ENCODE measurements at regions not wholly inside any gene's neighbourhood (a gene's known extent, or its start where the extent isn't known, plus 50 kb on each side); places are given as distances from the start of the nearest gene placed in this dataset.

DNA sequence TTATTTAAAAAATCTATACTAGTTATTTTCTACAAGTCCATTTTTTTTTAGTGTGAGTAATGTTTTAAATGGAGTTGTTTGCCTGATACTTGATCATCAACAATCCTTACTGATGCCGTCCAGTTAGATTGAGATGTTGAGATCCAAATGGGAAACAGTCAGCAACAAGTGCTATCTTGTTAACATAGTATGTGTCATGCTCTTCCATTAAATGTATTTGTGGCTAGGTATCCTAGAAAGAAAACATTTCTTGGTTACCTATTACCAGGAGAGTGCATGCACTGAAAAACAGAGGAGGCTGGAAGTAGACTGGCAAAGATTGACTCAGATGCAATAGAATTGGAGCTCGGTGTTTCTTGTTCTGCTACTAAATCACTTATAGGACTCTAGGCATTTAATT lies 123.4 kb upstream of the MAN2A1 start:
- no peak overlapping the region for H3K27ac ChIP-seq
- no peak for TF ChIP-seq ZFX (IDR thresholded peaks at IDR 0.05; ENCODE audit: borderline replicate concordance)
- TF ChIP-seq, protein P1, sequence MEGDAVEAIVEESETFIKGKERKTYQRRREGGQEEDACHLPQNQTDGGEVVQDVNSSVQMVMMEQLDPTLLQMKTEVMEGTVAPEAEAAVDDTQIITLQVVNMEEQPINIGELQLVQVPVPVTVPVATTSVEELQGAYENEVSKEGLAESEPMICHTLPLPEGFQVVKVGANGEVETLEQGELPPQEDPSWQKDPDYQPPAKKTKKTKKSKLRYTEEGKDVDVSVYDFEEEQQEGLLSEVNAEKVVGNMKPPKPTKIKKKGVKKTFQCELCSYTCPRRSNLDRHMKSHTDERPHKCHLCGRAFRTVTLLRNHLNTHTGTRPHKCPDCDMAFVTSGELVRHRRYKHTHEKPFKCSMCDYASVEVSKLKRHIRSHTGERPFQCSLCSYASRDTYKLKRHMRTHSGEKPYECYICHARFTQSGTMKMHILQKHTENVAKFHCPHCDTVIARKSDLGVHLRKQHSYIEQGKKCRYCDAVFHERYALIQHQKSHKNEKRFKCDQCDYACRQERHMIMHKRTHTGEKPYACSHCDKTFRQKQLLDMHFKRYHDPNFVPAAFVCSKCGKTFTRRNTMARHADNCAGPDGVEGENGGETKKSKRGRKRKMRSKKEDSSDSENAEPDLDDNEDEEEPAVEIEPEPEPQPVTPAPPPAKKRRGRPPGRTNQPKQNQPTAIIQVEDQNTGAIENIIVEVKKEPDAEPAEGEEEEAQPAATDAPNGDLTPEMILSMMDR (IDR thresholded peaks at IDR 0.05) = no peak

DNA sequence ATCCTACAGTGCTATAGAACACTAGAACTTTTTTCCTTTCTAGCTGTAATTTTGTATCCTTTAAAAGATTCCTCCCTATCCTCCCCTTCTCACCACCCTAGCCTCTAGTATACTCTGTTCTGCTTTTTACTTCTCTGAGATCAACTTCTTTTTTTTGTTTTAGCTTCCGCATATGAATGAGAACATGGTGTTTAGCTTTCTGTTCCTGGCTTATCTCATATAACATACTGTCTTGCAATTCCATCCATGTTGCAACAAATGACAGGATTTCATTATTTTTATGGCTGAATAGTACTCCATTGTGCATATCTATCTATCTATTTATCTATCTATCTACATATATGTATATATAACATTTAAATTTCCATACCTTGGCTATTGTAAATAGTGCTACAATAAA lies 126.0 kb upstream of the MAN2A1 start:
- TF ChIP-seq, protein P1 (IDR thresholded peaks at IDR 0.05) = no peak
- TF ChIP-seq ZFX (IDR thresholded peaks at IDR 0.05; ENCODE audit: borderline replicate concordance) = no peak

DNA sequence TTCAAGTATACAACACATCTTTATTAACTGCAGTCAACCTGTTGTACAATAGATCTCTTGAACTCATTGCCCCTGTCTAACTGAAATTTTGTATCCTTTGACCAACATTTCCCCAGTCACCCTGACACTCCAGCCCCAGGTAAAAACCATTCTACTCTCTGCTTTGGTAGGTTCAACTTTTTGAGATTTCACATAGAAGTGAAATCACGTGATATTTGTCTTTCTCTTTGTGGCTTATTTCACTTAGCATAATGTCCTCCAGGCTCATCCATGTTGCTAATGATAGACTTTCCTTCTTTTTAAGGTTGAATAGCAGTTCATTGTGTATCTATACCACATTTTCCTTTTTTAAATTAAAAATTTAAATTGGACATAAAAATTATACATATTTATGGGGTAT lies 126.5 kb upstream of the MAN2A1 start:
- TF ChIP-seq, protein P1 (IDR thresholded peaks at IDR 0.05) = no peak
- no peak for TF ChIP-seq ZFX (IDR thresholded peaks at IDR 0.05; ENCODE audit: borderline replicate concordance)
- H3K27ac ChIP-seq = no peak overlapping the region

More for the DNA sequence above, 126.0 kb upstream of the MAN2A1 start:
- no peak overlapping the region for H3K27ac ChIP-seq

DNA sequence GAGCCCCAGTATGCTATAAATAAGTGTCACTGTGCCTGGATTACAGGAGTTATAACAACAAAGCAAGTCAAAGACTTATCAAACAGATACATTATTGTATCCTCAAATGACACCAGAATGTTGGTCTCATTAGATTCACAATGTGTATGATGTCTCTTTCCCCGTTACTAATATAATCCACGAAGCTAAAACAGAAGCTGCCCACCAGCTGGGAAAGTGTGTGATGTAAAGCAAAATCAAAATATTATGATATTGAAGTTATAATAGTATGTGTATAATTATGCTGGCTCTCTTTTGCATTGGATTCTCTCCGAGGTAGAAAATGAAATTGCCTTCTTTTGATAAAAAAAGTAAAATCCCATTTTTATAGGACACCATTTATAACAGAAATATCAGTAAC lies 127.3 kb upstream of the MAN2A1 start:
- H3K27ac ChIP-seq = no peak overlapping the region
- TF ChIP-seq, protein P1 (IDR thresholded peaks at IDR 0.05) = no peak
- TF ChIP-seq ZFX (IDR thresholded peaks at IDR 0.05; ENCODE audit: borderline replicate concordance) = no peak

DNA sequence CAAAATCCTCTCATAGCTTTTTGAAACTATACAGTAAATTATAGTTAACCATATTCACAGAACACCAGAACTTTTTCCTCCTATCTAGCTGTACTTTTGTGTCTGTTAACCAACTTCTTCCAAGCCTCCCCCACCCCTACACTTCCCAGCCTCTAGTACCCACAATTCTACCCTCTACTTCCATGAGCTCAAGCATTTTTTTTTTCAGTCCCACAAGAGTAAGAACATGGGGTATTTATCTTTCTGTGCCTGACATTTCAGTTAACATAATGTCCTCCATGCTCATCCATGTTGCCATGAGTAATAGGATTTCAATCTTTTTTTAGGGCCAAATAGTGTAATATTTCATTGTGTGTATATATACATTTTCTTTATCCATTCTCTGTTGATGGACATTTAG lies 128.3 kb upstream of the MAN2A1 start:
- no peak for TF ChIP-seq ZFX (IDR thresholded peaks at IDR 0.05; ENCODE audit: borderline replicate concordance)
- TF ChIP-seq, protein P1 (IDR thresholded peaks at IDR 0.05) = no peak
- no peak overlapping the region for H3K27ac ChIP-seq

DNA sequence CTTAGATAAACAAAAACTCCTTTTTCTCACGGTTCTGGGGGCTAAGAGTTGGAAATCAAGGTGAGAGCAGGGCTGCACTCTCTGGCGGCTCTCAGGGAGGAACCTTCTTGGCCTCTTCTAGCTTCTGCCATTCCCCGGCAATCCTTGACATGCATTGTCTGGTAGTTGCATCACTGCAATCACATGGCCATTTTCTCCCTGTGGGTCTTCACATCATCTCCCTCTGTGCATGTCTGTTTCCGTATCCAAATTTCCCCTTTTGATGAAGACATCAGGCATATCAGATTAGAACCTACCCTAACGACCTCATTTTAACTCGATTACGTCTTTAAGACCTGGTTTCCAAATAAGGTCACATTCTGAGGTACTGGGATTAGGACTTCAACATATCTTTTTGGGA lies 129.2 kb upstream of the MAN2A1 start:
- no peak overlapping the region for H3K27ac ChIP-seq
- TF ChIP-seq ZFX (IDR thresholded peaks at IDR 0.05; ENCODE audit: borderline replicate concordance) = no peak
- TF ChIP-seq, protein P1 (IDR thresholded peaks at IDR 0.05) = no peak

DNA sequence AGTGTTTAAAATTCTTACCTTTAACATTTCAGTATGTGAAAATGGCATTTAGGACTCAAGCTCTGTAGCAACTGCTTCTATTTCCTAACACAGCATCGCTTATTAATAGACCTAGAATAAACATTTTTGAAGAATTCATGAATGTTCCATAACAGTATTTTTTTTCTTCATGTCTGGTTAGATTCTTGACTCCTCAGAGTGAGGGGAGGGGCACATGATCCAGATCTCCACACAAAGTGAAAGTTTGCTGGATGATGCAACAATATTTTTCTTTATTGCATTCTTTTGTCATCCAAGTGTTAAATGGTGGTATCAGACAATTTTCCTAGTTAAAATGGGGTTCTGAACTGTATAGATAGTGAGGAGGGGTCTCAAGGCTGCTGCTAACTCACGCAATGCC lies 130.8 kb upstream of the MAN2A1 start:
- no peak for TF ChIP-seq ZFX (IDR thresholded peaks at IDR 0.05; ENCODE audit: borderline replicate concordance)
- TF ChIP-seq, protein P1 (IDR thresholded peaks at IDR 0.05) = no peak
- no peak overlapping the region for H3K27ac ChIP-seq
